Tongue (tissue), 1 donor: ENCODE measurements at regions not wholly inside any gene's neighbourhood (a gene's known extent, or its start where the extent isn't known, plus 50 kb on each side); places are given as distances from the start of the nearest gene placed in this dataset.
"Not testable (repeated sequence)": the region's sequence is repeated elsewhere in the genome, so short reads cannot be mapped to it uniquely, and the experiment has no call there.

ENCODE experiments used
- DNase-seq: peaks from one replicate; pipeline ENCODE4 v3.0.0-alpha.2; 2015

- DNase-seq: not testable (repeated sequence)
These were observed 106.9 kb downstream of the APTX start for GRCh38 chr9:32894485-32894884.

GRCh38 chr9:32899181-32899580 lies 102.2 kb downstream of the APTX start:
- DNase-seq: no peak

GRCh38 chr9:32899761-32900160 lies 101.7 kb downstream of the APTX start:
- no peak for DNase-seq

GRCh38 chr9:32906213-32906612 lies 95.2 kb downstream of the APTX start:
- no peak for DNase-seq

- DNase-seq: no peak
These were observed 85.6 kb downstream of the APTX start for GRCh38 chr9:32915802-32916201.

GRCh38 chr9:32918628-32919027 lies 82.8 kb downstream of the APTX start:
- no peak for DNase-seq
